Stomach (tissue), 8 donors: ENCODE measurements at regions not wholly inside any gene's neighbourhood (a gene's known extent, or its start where the extent isn't known, plus 50 kb on each side); places are given as distances from the start of the nearest gene placed in this dataset.

ENCODE experiments used
- DNase-seq, 2 donors: peaks; one replicate each; pipeline versions ENCODE4 v3.0.0 to v3.0.0-alpha.2; 2013 to 2019
- H3K27ac ChIP-seq, 5 donors: fragments of 200-600 bp in 4 of 5; sonication (generic) in 4 of 5; one replicate each; pipeline ENCODE4 v1.5.1; 2013 to 2019; ENCODE audit warnings: mild to moderate bottlenecking in 1 of 5, moderate library complexity in 1 of 5
- H3K27me3 ChIP-seq, 3 donors: fragments of 200-600 bp; sonication (generic); one replicate each; pipeline ENCODE4 v1.5.1; 2017 to 2019; ENCODE audit warnings: mixed run types in 1 of 3
- H3K36me3 ChIP-seq, 4 donors: fragments of 200-600 bp; sonication (generic); 1 replicate in 3 of 4; 2 replicates in 1 of 4; pipeline ENCODE4 v1.5.1; 2016 to 2019
- H3K4me1 ChIP-seq, 4 donors: fragments of 200-600 bp; sonication (generic); one replicate each; pipeline ENCODE4 v1.5.1; 2016 to 2019
- H3K4me3 ChIP-seq, 4 donors: fragments of 200-600 bp; sonication (generic) in 3 of 4; one replicate each; pipeline ENCODE4 v1.5.1; 2016 to 2019; ENCODE audit warnings: mild to moderate bottlenecking in 1 of 4
- H3K9me3 ChIP-seq, 4 donors: fragments of 200-600 bp; sonication (generic); one replicate each; pipeline ENCODE4 v1.5.1; 2016 to 2019
- EP300 ChIP-seq: sonication (generic); formaldehyde crosslinking; IDR thresholded peaks from one replicate; pipeline ENCODE4 v1.6.1; 2017; ENCODE audit warnings: antibody characterized with exemption
- POLR2A ChIP-seq, 4 donors: fragments of 450-650 bp; IDR thresholded peaks; one replicate each; pipeline ENCODE4 v1.6.1; 2016; ENCODE audit warnings: antibody characterized with exemption in 4 of 4, control low read depth in 2 of 4, mild to moderate bottlenecking in 1 of 4, moderate library complexity in 1 of 4
- POLR2AphosphoS5 ChIP-seq, 3 donors: sonication (generic); formaldehyde crosslinking; IDR thresholded peaks; one replicate each; pipeline ENCODE4 v1.6.1; 2016; ENCODE audit warnings: antibody characterized with exemption in 3 of 3
- WGBS, 5 donors: extraction: QIAGEN DNeasy Blood & Tissue Kit in 3 of 5; methylation state at CpG; one replicate each; pipeline versions ENCODE4 v1.1.5 to v1.1.7; 2013 to 2018; 5-methylcytosine and 5-hydroxymethylcytosine counted together
- intact Hi-C: fragments of 100-400 bp; cut with DNase I; formaldehyde crosslinking; loops from one replicate; pipeline ENCODE4 v1.15.1; 2023; ENCODE audit warnings: low total_unique reads
- TF ChIP-seq, protein P1 (sequence below), 7 experiments: fragments of 450-650 bp in 4 of 7; fragments of 200-600 bp in 3 of 7; sonication (generic) in 3 of 7; IDR thresholded peaks; one replicate each; pipeline ENCODE4 v1.5.1; 2016 to 2019; ENCODE audit warnings: antibody characterized with exemption in 7 of 7, control low read depth in 2 of 7, mild to moderate bottlenecking in 1 of 7
- donor health status: healthy with polysubstance abuse.
- donor health status: Bipolar disorder and iron deficiency.
- donor health status: healthy.

DNA sequence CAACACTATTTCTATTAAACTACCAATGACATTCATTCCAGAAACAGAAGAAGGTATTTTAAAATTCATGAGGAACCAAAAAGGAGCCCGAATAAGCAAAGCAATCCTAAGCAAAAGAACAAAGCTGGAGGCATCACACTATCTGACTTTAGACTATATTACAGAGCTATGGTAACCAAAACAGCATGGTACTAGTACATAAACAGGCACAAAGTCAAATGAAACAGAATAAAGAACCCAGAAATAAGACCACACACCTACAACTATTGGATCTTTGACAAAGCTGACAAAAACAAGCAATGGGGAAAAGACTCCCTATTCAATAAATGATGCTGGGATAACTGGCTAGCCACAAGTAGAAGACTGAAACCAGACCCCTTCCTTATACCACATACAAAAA is 122.3 kb downstream of the ITIH6 start:
- Histone ChIP-seq H3K9me3 (peaks cover 0 to 50% (median 12%) of the 10 kb centered on the region in 4 donors), H3K36me3 (no peaks in the 10 kb centered on the region), H3K27ac (no peak overlapping the region), H3K27me3 (no peaks in the 10 kb centered on the region), H3K4me1 (no peaks in the 10 kb centered on the region), H3K4me3 (no peak overlapping the region)
- WGBS, 5 donors: 57 to 83% (median 62%) methylated on average over 1 of the region's 1 CpG
- intact Hi-C loops: no loop called here
- no peak for DNase-seq
- TF ChIP-seq, protein P1, sequence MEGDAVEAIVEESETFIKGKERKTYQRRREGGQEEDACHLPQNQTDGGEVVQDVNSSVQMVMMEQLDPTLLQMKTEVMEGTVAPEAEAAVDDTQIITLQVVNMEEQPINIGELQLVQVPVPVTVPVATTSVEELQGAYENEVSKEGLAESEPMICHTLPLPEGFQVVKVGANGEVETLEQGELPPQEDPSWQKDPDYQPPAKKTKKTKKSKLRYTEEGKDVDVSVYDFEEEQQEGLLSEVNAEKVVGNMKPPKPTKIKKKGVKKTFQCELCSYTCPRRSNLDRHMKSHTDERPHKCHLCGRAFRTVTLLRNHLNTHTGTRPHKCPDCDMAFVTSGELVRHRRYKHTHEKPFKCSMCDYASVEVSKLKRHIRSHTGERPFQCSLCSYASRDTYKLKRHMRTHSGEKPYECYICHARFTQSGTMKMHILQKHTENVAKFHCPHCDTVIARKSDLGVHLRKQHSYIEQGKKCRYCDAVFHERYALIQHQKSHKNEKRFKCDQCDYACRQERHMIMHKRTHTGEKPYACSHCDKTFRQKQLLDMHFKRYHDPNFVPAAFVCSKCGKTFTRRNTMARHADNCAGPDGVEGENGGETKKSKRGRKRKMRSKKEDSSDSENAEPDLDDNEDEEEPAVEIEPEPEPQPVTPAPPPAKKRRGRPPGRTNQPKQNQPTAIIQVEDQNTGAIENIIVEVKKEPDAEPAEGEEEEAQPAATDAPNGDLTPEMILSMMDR (IDR thresholded peaks at IDR 0.05): no peak
- TF ChIP-seq POLR2AphosphoS5 (IDR thresholded peaks at IDR 0.05): no peak
- no peak for TF ChIP-seq EP300
- no peak for TF ChIP-seq POLR2A (IDR thresholded peaks at IDR 0.05)

DNA sequence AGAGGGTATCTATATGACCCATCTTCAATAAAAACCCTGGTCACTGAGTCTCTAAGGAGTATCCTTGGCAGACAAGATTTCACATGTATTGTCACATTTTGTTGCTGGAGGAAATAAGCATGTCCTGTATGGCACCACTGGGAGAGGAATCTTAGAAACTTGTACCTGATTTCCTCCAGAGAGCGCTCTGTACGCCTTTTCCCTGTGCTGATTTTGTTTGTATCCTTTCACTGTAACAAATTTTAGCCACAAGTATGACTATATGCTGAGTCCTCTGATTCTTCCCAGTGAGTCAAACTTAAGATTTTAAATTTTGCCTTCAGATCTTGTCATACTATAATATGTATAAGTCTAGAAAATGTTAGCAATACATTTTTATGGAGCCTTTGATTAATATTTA is 102.8 kb downstream of the ITIH6 start:
- peak in 1 of 2 donors; percentile 35 for DNase-seq
- Histone ChIP-seq H3K27ac (no peak overlapping the region), H3K4me3 (no peak overlapping the region), H3K4me1 (no peaks in the 10 kb centered on the region), H3K27me3 (no peaks in the 10 kb centered on the region), H3K36me3 (no peaks in the 10 kb centered on the region), H3K9me3 (peaks cover 0 to 11% (median 4%) of the 10 kb centered on the region in 4 donors)
- no peak for TF ChIP-seq EP300
- TF ChIP-seq, protein P1 (IDR thresholded peaks at IDR 0.05): no peak
- no peak for TF ChIP-seq POLR2AphosphoS5 (IDR thresholded peaks at IDR 0.05)
- TF ChIP-seq POLR2A (IDR thresholded peaks at IDR 0.05): no peak
- WGBS, 5 donors: 61 to 70% (median 66%) methylated on average over 2 of the region's 2 CpGs
- intact Hi-C loops: no loop called here

DNA sequence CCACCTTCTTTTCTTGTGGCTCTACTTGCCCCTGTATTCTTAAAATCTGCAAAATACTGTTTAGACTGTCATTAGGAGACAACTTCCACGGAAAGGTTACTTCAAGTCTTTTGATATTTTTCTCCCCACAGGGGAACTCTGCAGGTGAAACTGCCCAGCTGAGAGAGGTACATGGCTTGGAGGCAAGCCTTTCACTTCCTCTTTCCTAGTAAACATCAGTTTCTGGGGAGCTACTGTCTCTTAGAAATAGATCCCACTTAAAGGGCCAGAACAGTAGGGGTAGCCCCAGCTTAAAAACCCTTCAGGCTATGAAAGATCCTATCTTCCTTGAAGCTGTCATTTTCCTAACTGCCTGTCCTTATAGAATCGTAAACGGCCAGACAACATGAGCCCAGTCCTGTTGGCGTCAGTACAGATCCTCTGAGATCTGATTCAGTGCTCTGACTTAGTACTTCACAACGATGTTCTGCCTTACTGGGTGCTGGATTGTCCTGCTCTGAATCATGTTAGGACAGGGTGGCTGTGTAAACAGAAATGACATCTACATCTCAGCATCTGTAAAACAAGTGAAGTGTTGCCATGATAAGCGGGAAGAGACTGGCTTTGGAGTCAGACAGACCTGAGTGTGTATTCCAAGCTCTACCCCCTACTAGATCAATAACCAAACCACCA is 102.1 kb downstream of the ITIH6 start:
- Histone ChIP-seq H3K4me1 (no peaks in the 10 kb centered on the region), H3K9me3 (peaks cover 0 to 4% (median under 1%) of the 10 kb centered on the region in 4 donors), H3K4me3 (no peak overlapping the region), H3K36me3 (no peaks in the 10 kb centered on the region), H3K27me3 (no peaks in the 10 kb centered on the region), H3K27ac (no peak overlapping the region)
- 39 to 63% (median 53%) methylated on average over 6 of the region's 6 CpGs for WGBS, 5 donors
- TF ChIP-seq POLR2AphosphoS5 (IDR thresholded peaks at IDR 0.05) (no peak), POLR2A (IDR thresholded peaks at IDR 0.05) (no peak), EP300 (no peak)
- TF ChIP-seq, protein P1 (IDR thresholded peaks at IDR 0.05): no peak
- intact Hi-C loops: no loop called here
- DNase-seq: no peak
